ENCODE measurements at regions not wholly inside any gene's neighbourhood (a gene's known extent, or its start where the extent isn't known, plus 50 kb on each side); places are given as distances from the start of the nearest gene placed in this dataset.

DNA sequence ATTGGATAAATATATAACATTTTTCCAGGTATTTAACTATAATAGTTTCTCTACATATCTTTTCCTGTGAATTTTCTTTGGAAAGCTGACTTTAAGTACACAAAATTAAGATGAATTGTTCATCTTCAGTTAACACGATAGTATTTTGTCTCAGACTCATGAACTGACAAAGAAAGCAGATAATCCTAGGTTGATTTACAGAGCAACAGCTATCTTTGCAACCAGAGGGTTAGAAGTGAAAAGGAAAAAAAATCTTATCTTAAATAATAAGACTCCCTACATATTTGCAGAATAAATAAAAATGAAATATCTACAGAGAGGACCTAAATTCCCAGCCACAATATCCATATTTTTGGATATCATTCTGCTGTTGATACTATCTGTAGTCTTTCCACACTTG lies 350.2 kb upstream of the GRM7 start:
- Histone ChIP-seq H3K27me3 (ENCODE audit: low read depth) (no peaks in the 10 kb centered on the region), H3K27ac (no peak overlapping the region)
- no peak for ATAC-seq

DNA sequence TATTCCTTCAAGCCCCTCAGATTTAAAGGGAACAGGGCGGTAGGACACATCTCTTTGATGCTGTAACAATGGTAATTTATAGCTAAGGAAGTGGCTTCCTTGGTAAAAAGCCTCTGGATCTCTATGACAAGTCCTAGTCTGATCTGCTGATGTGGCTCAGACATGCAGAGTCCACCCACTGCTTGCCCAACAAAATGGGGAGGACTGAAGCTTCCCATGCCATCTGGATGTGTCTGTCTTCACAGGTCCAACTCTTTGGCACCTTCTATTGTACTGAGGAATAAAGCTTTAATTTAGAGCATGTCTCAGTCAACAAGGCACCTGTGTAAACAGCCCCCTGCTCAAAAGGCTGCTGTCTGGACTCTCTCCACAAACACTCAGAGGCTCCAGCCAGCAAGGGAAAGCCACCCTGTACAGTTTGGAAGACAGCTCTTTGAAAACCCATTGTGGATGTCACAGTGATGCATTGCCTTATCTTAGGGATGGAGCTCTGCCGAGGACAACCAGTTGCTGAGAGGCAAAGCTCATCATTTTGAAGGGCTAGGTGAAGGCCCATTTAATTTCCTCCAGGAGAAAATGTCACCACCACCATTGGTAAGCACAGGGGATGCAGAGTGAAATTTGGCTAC lies 348.6 kb upstream of the GRM7 start:
- ATAC-seq = no peak
- Histone ChIP-seq H3K4me1 (no peaks in the 10 kb centered on the region), H3K27me3 (ENCODE audit: low read depth) (no peaks in the 10 kb centered on the region), H3K4me3 (no peak overlapping the region), H3K9me3 (no peaks in the 10 kb centered on the region), H3K27ac (no peak overlapping the region), H3K36me3 (no peaks in the 10 kb centered on the region)
- no peak for DNase-seq
- TF ChIP-seq, protein P1, sequence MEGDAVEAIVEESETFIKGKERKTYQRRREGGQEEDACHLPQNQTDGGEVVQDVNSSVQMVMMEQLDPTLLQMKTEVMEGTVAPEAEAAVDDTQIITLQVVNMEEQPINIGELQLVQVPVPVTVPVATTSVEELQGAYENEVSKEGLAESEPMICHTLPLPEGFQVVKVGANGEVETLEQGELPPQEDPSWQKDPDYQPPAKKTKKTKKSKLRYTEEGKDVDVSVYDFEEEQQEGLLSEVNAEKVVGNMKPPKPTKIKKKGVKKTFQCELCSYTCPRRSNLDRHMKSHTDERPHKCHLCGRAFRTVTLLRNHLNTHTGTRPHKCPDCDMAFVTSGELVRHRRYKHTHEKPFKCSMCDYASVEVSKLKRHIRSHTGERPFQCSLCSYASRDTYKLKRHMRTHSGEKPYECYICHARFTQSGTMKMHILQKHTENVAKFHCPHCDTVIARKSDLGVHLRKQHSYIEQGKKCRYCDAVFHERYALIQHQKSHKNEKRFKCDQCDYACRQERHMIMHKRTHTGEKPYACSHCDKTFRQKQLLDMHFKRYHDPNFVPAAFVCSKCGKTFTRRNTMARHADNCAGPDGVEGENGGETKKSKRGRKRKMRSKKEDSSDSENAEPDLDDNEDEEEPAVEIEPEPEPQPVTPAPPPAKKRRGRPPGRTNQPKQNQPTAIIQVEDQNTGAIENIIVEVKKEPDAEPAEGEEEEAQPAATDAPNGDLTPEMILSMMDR (IDR thresholded peaks at IDR 0.05) = no peak
- intact Hi-C loops (cut with DNase I) = no loop called here

More for the DNA sequence above, 350.2 kb upstream of the GRM7 start:
- Histone ChIP-seq H3K4me1 (no peaks in the 10 kb centered on the region), H3K9me3 (no peaks in the 10 kb centered on the region), H3K36me3 (no peaks in the 10 kb centered on the region), H3K4me3 (no peak overlapping the region)
- TF ChIP-seq, protein P1 (IDR thresholded peaks at IDR 0.05) = no peak
- intact Hi-C loops (cut with DNase I) = no loop called here
- no peak for DNase-seq

DNA sequence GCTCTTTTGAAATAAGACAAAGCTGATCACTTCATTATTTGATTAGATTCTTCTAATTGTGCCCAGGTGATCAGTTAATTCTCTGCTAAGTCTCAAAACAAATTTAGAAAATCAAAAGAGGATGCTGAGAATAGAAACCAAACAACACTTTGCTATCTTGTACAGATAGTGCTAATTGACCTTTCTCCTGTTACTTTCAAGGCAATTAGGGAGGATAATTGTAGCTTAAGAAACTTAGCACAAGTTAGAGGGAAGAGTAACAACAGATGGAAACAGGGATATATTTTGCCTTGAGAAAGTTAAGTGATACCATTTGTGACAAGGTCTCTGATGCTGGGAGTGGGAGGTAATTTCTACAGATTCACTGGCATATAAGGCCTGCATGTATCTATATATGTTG lies 344.8 kb upstream of the GRM7 start:
- intact Hi-C loops (cut with DNase I) = no loop called here
- ATAC-seq (no peak), DNase-seq (no peak)
- Histone ChIP-seq H3K27me3 (ENCODE audit: low read depth) (no peaks in the 10 kb centered on the region), H3K36me3 (no peaks in the 10 kb centered on the region), H3K4me3 (no peak overlapping the region), H3K9me3 (no peaks in the 10 kb centered on the region), H3K27ac (no peak overlapping the region), H3K4me1 (no peaks in the 10 kb centered on the region)
- TF ChIP-seq, protein P1 (IDR thresholded peaks at IDR 0.05) = no peak

DNA sequence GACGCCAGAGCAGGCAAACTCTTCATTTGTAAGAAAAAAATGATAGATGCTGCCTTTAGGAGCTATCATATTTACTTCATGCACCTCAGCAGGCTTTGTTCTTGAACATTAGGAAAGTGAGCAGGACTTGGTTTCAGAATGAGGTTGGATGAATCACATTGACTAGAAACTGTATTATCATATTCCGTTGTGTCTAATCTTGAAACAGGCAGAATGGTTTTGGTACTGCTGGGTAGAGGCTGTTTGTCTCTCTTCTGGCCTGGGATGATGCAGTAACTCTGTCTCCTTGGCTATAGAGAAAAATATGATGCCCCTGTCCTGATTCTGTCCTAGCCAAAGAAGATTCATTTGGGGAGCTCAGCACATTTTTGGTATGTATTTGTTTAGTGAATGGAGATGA lies 344.2 kb upstream of the GRM7 start:
- Histone ChIP-seq H3K27ac (no peak overlapping the region), H3K9me3 (no peaks in the 10 kb centered on the region), H3K36me3 (no peaks in the 10 kb centered on the region), H3K27me3 (ENCODE audit: low read depth) (no peaks in the 10 kb centered on the region), H3K4me1 (no peaks in the 10 kb centered on the region), H3K4me3 (no peak overlapping the region)
- DNase-seq (no peak), ATAC-seq (no peak)
- intact Hi-C loops (cut with DNase I) = no loop called here
- TF ChIP-seq, protein P1 (IDR thresholded peaks at IDR 0.05) = no peak

DNA sequence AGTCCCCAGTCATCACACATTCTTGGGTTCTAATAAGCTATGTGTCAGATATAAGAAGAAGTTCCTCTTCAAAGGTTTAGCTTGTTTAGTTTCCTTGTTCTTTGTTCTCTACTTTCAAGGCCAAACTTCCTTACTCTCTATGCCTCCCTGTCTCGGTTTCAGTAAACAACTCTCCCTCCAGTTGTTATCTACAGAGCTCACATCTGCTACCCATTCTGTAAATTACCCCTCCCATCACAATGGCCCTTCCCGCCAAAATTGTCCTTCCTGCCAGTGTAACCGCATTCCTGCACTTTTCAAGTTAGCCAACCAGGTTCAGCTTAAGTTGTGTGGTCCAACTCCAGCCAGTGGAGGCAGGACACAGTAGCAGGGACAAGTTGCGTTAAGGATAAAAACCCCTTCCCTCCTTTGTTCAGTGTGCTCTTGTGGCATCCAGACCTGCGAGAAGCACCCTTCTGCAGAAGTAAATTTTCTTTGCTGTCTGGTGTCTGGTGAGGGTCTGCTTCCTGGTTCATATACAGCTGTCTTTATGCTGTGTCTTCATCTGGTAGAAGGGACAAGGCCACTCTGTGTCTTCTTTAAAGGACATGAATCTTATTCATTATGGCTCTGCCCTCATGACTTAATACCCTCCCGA lies 342.1 kb upstream of the GRM7 start:
- no peaks in the 10 kb centered on the region for H3K27me3 ChIP-seq (ENCODE audit: low read depth)
- H3K4me1 ChIP-seq = no peaks in the 10 kb centered on the region
- ATAC-seq = no peak
- TF ChIP-seq, protein P1 (IDR thresholded peaks at IDR 0.05) = no peak
- no peak overlapping the region for H3K27ac ChIP-seq
- no peak overlapping the region for H3K4me3 ChIP-seq
- H3K9me3 ChIP-seq = no peaks in the 10 kb centered on the region
- no peak for DNase-seq
- intact Hi-C loops (cut with DNase I) = no loop called here
- H3K36me3 ChIP-seq = no peaks in the 10 kb centered on the region
